ENCODE measurements at regions not wholly inside any gene's neighbourhood (a gene's known extent, or its start where the extent isn't known, plus 50 kb on each side); places are given as distances from the start of the nearest gene placed in this dataset.

GRCh38 chr20:22663528-22664025 is 79.2 kb upstream of the FOXA2 start:
- Histone ChIP-seq H2AFZ (ENCODE audit: control insufficient read depth, low read depth, low read length) (no peak overlapping the region), H3K27me3 (replicated peaks in 1 of 2; ENCODE audit: control insufficient read depth in 2 of 2, insufficient read depth in 2 of 2, low read length in 1 of 2) (no peaks in the 10 kb centered on the region), H3K27ac (ENCODE audit: control insufficient read depth, insufficient read depth) (no peak overlapping the region), H4K20me1 (ENCODE audit: control insufficient read depth, insufficient read depth) (no peaks in the 10 kb centered on the region), H3K9me3 (replicated peaks; ENCODE audit: control insufficient read depth, insufficient read depth, low read length) (no peaks in the 10 kb centered on the region), H3K4me2 (ENCODE audit: control insufficient read depth, insufficient read depth) (no peak overlapping the region), H3K36me3 (ENCODE audit: control insufficient read depth in 2 of 2, insufficient read depth in 2 of 2, low read length in 1 of 2) (no peaks in the 10 kb centered on the region), H3K4me3 (no peak overlapping the region), H3K4me1 (ENCODE audit: control insufficient read depth, insufficient read depth, low read length) (no peaks in the 10 kb centered on the region), H3K9ac (ENCODE audit: control insufficient read depth, insufficient read depth, low read length) (no peak overlapping the region), H3K79me2 (ENCODE audit: control insufficient read depth, insufficient read depth, low read length) (no peaks in the 10 kb centered on the region)
- ChIA-PET POLR2A (no interaction called here), RAD21 (ENCODE audit: unreplicated experiment) (interaction anchor here (0.6 kb wide), 1 partner anchor 785 kb away, joined by 3 read pairs; no protein-coding TSS in a partner anchor), SMC1A (ENCODE audit: uncharacterized antibody, unreplicated experiment) (no interaction called here), CTCF (no interaction called here)
- 0% methylated on average over 4 of the region's 4 CpGs for WGBS (ENCODE audit: insufficient coverage, insufficient replicate concordance, low lambda C conversion rate, missing lambda C conversion rate)
- FAIRE-seq = no peak
- in situ Hi-C loops (cut with MboI) (no loop called here), intact Hi-C loops (cut with micrococcal nuclease; ENCODE audit: unreplicated experiment) (no loop called here)
- BruUV-seq (replicated peaks) = no TSS peak
- ATAC-seq = no peak
- DNase-seq (ENCODE audit: low read depth, low spot score) = no peak
- TF ChIP-seq ATF3 (IDR thresholded peaks at IDR 0.05; ENCODE audit: borderline replicate concordance, extremely low read depth, low read depth, low read length) (no peak), LARP7 (IDR thresholded peaks at IDR 0.05) (no peak)

DNA sequence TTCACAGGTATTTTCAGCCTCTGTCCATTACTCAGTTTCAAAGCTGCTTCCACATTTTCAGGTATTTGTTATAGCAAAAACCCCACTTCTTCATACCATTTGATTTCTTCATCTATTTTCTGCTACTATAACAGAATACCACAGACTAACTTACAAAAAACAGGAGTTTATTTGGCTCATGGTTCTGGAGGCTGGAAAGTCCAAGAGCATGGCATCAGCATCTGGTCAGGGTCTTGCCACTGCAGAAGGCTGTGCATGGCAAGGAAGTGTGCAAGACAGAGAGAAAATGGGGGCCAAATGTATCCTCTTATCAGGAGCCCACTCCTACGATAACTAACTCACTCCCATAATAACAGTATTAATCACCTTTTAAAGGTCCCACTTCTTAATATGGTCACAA is 82.8 kb upstream of the FOXA2 start:
- ATAC-seq = no peak
- in situ Hi-C loops (cut with MboI) (no loop called here), intact Hi-C loops (cut with micrococcal nuclease; ENCODE audit: unreplicated experiment) (no loop called here)
- H2AFZ ChIP-seq (ENCODE audit: control insufficient read depth, low read depth, low read length) = no peak overlapping the region
- no peak for DNase-seq (ENCODE audit: low read depth, low spot score)
- RAD21 ChIA-PET (ENCODE audit: unreplicated experiment) = no interaction called here
- no TSS peak for BruUV-seq (replicated peaks)
- no peak overlapping the region for H3K4me2 ChIP-seq (ENCODE audit: control insufficient read depth, insufficient read depth)
- no peak overlapping the region for H3K4me3 ChIP-seq
- H3K79me2 ChIP-seq (ENCODE audit: control insufficient read depth, insufficient read depth, low read length) = no peaks in the 10 kb centered on the region
- CTCF ChIA-PET = no interaction called here
- no peak for FAIRE-seq
- H3K27ac ChIP-seq (ENCODE audit: control insufficient read depth, insufficient read depth) = no peak overlapping the region
- no peaks in the 10 kb centered on the region for H3K9me3 ChIP-seq (replicated peaks; ENCODE audit: control insufficient read depth, insufficient read depth, low read length)
- no peak overlapping the region for H3K9ac ChIP-seq (ENCODE audit: control insufficient read depth, insufficient read depth, low read length)
- POLR2A ChIA-PET = no interaction called here
- WGBS (ENCODE audit: insufficient coverage, insufficient replicate concordance, low lambda C conversion rate, missing lambda C conversion rate) = 0% methylated on average over 1 of the region's 1 CpG
- no peaks in the 10 kb centered on the region for H3K36me3 ChIP-seq (ENCODE audit: control insufficient read depth in 2 of 2, insufficient read depth in 2 of 2, low read length in 1 of 2)
- no peaks in the 10 kb centered on the region for H4K20me1 ChIP-seq (ENCODE audit: control insufficient read depth, insufficient read depth)
- H3K4me1 ChIP-seq (ENCODE audit: control insufficient read depth, insufficient read depth, low read length) = no peaks in the 10 kb centered on the region
- H3K27me3 ChIP-seq (replicated peaks in 1 of 2; ENCODE audit: control insufficient read depth in 2 of 2, insufficient read depth in 2 of 2, low read length in 1 of 2) = no peaks in the 10 kb centered on the region
- TF ChIP-seq, protein P1, sequence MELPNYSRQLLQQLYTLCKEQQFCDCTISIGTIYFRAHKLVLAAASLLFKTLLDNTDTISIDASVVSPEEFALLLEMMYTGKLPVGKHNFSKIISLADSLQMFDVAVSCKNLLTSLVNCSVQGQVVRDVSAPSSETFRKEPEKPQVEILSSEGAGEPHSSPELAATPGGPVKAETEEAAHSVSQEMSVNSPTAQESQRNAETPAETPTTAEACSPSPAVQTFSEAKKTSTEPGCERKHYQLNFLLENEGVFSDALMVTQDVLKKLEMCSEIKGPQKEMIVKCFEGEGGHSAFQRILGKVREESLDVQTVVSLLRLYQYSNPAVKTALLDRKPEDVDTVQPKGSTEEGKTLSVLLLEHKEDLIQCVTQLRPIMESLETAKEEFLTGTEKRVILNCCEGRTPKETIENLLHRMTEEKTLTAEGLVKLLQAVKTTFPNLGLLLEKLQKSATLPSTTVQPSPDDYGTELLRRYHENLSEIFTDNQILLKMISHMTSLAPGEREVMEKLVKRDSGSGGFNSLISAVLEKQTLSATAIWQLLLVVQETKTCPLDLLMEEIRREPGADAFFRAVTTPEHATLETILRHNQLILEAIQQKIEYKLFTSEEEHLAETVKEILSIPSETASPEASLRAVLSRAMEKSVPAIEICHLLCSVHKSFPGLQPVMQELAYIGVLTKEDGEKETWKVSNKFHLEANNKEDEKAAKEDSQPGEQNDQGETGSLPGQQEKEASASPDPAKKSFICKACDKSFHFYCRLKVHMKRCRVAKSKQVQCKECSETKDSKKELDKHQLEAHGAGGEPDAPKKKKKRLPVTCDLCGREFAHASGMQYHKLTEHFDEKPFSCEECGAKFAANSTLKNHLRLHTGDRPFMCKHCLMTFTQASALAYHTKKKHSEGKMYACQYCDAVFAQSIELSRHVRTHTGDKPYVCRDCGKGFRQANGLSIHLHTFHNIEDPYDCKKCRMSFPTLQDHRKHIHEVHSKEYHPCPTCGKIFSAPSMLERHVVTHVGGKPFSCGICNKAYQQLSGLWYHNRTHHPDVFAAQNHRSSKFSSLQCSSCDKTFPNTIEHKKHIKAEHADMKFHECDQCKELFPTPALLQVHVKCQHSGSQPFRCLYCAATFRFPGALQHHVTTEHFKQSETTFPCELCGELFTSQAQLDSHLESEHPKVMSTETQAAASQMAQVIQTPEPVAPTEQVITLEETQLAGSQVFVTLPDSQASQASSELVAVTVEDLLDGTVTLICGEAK (IDR thresholded peaks at IDR 0.05; ENCODE audit: borderline replicate concordance) = no peak
- SMC1A ChIA-PET (ENCODE audit: uncharacterized antibody, unreplicated experiment) = no interaction called here

All from GM12878 (cell line).